ENCODE measurements at regions not wholly inside any gene's neighbourhood (a gene's known extent, or its start where the extent isn't known, plus 50 kb on each side); places are given as distances from the start of the nearest gene placed in this dataset.
"Not testable (repeated sequence)": the region's sequence is repeated elsewhere in the genome, so short reads cannot be mapped to it uniquely, and the experiment has no call there.

GRCh38 chr17:20666689-20667088 is 87.2 kb downstream of the CDRT15L2 start:
- H3K27ac ChIP-seq (ENCODE audit: low read depth in 2 of 2, low read length in 2 of 2); H3K27me3 ChIP-seq (ENCODE audit: control insufficient read depth in 2 of 2, insufficient read depth in 2 of 2, low read length in 2 of 2); H3K4me3 ChIP-seq (ENCODE audit: low read length in 2 of 2): not testable (repeated sequence)

GRCh38 chr17:20667712-20668111 is 88.2 kb downstream of the CDRT15L2 start:
- H3K4me3 ChIP-seq (ENCODE audit: low read length in 2 of 2); H3K9ac ChIP-seq (ENCODE audit: low read depth in 1 of 2, low read length in 2 of 2); H3K9me3 ChIP-seq (ENCODE audit: control insufficient read depth in 2 of 2, low read length in 2 of 2); H3K4me1 ChIP-seq (ENCODE audit: control insufficient read depth in 2 of 2, insufficient read depth in 2 of 2, low read length in 2 of 2); H3K36me3 ChIP-seq (ENCODE audit: control insufficient read depth in 2 of 2, insufficient read depth in 2 of 2, low read length in 2 of 2); H3K27me3 ChIP-seq (ENCODE audit: control insufficient read depth in 2 of 2, insufficient read depth in 2 of 2, low read length in 2 of 2); H3K27ac ChIP-seq (ENCODE audit: low read depth in 2 of 2, low read length in 2 of 2): not testable (repeated sequence)

More at GRCh38 chr17:20666689-20667088, 87.2 kb downstream of the CDRT15L2 start:
- H3K9me3 ChIP-seq (ENCODE audit: control insufficient read depth in 2 of 2, low read length in 2 of 2); H3K4me1 ChIP-seq (ENCODE audit: control insufficient read depth in 2 of 2, insufficient read depth in 2 of 2, low read length in 2 of 2); H3K36me3 ChIP-seq (ENCODE audit: control insufficient read depth in 2 of 2, insufficient read depth in 2 of 2, low read length in 2 of 2); H3K9ac ChIP-seq (ENCODE audit: low read depth in 1 of 2, low read length in 2 of 2): not testable (repeated sequence)

GRCh38 chr17:20668316-20668715 is 88.8 kb downstream of the CDRT15L2 start:
- not testable (repeated sequence) for H3K9me3 ChIP-seq (ENCODE audit: control insufficient read depth in 2 of 2, low read length in 2 of 2); H3K27me3 ChIP-seq (ENCODE audit: control insufficient read depth in 2 of 2, insufficient read depth in 2 of 2, low read length in 2 of 2); H3K27ac ChIP-seq (ENCODE audit: low read depth in 2 of 2, low read length in 2 of 2); H3K4me1 ChIP-seq (ENCODE audit: control insufficient read depth in 2 of 2, insufficient read depth in 2 of 2, low read length in 2 of 2); H3K4me3 ChIP-seq (ENCODE audit: low read length in 2 of 2); H3K9ac ChIP-seq (ENCODE audit: low read depth in 1 of 2, low read length in 2 of 2); H3K36me3 ChIP-seq (ENCODE audit: control insufficient read depth in 2 of 2, insufficient read depth in 2 of 2, low read length in 2 of 2)

- H3K4me3 ChIP-seq (ENCODE audit: low read length in 2 of 2) = not testable (repeated sequence)
Measured at GRCh38 chr17:20668868-20669267, 89.3 kb downstream of the CDRT15L2 start.

GRCh38 chr17:20670506-20670905 is 91.0 kb downstream of the CDRT15L2 start:
- not testable (repeated sequence) for H3K27me3 ChIP-seq (ENCODE audit: control insufficient read depth in 2 of 2, insufficient read depth in 2 of 2, low read length in 2 of 2); H3K4me3 ChIP-seq (ENCODE audit: low read length in 2 of 2); H3K4me1 ChIP-seq (ENCODE audit: control insufficient read depth in 2 of 2, insufficient read depth in 2 of 2, low read length in 2 of 2); H3K9ac ChIP-seq (ENCODE audit: low read depth in 1 of 2, low read length in 2 of 2); H3K27ac ChIP-seq (ENCODE audit: low read depth in 2 of 2, low read length in 2 of 2); H3K9me3 ChIP-seq (ENCODE audit: control insufficient read depth in 2 of 2, low read length in 2 of 2); H3K36me3 ChIP-seq (ENCODE audit: control insufficient read depth in 2 of 2, insufficient read depth in 2 of 2, low read length in 2 of 2)

More at GRCh38 chr17:20668868-20669267, 89.3 kb downstream of the CDRT15L2 start:
- not testable (repeated sequence) for H3K36me3 ChIP-seq (ENCODE audit: control insufficient read depth in 2 of 2, insufficient read depth in 2 of 2, low read length in 2 of 2); H3K9me3 ChIP-seq (ENCODE audit: control insufficient read depth in 2 of 2, low read length in 2 of 2); H3K4me1 ChIP-seq (ENCODE audit: control insufficient read depth in 2 of 2, insufficient read depth in 2 of 2, low read length in 2 of 2); H3K27me3 ChIP-seq (ENCODE audit: control insufficient read depth in 2 of 2, insufficient read depth in 2 of 2, low read length in 2 of 2); H3K27ac ChIP-seq (ENCODE audit: low read depth in 2 of 2, low read length in 2 of 2); H3K9ac ChIP-seq (ENCODE audit: low read depth in 1 of 2, low read length in 2 of 2)

GRCh38 chr17:20674374-20674773 is 94.8 kb downstream of the CDRT15L2 start:
- not testable (repeated sequence) for H3K4me1 ChIP-seq (ENCODE audit: control insufficient read depth in 2 of 2, insufficient read depth in 2 of 2, low read length in 2 of 2); H3K9ac ChIP-seq (ENCODE audit: low read depth in 1 of 2, low read length in 2 of 2); H3K36me3 ChIP-seq (ENCODE audit: control insufficient read depth in 2 of 2, insufficient read depth in 2 of 2, low read length in 2 of 2); H3K27me3 ChIP-seq (ENCODE audit: control insufficient read depth in 2 of 2, insufficient read depth in 2 of 2, low read length in 2 of 2); H3K9me3 ChIP-seq (ENCODE audit: control insufficient read depth in 2 of 2, low read length in 2 of 2); H3K4me3 ChIP-seq (ENCODE audit: low read length in 2 of 2); H3K27ac ChIP-seq (ENCODE audit: low read depth in 2 of 2, low read length in 2 of 2)

GRCh38 chr17:20675707-20676106 is 96.2 kb downstream of the CDRT15L2 start:
- not testable (repeated sequence) for H3K4me3 ChIP-seq (ENCODE audit: low read length in 2 of 2); H3K9me3 ChIP-seq (ENCODE audit: control insufficient read depth in 2 of 2, low read length in 2 of 2); H3K4me1 ChIP-seq (ENCODE audit: control insufficient read depth in 2 of 2, insufficient read depth in 2 of 2, low read length in 2 of 2); H3K9ac ChIP-seq (ENCODE audit: low read depth in 1 of 2, low read length in 2 of 2); H3K36me3 ChIP-seq (ENCODE audit: control insufficient read depth in 2 of 2, insufficient read depth in 2 of 2, low read length in 2 of 2); H3K27ac ChIP-seq (ENCODE audit: low read depth in 2 of 2, low read length in 2 of 2); H3K27me3 ChIP-seq (ENCODE audit: control insufficient read depth in 2 of 2, insufficient read depth in 2 of 2, low read length in 2 of 2)

GRCh38 chr17:20676656-20677055 is 97.1 kb downstream of the CDRT15L2 start:
- not testable (repeated sequence) for H3K9ac ChIP-seq (ENCODE audit: low read depth in 1 of 2, low read length in 2 of 2); H3K4me1 ChIP-seq (ENCODE audit: control insufficient read depth in 2 of 2, insufficient read depth in 2 of 2, low read length in 2 of 2); H3K4me3 ChIP-seq (ENCODE audit: low read length in 2 of 2); H3K27ac ChIP-seq (ENCODE audit: low read depth in 2 of 2, low read length in 2 of 2); H3K27me3 ChIP-seq (ENCODE audit: control insufficient read depth in 2 of 2, insufficient read depth in 2 of 2, low read length in 2 of 2); H3K9me3 ChIP-seq (ENCODE audit: control insufficient read depth in 2 of 2, low read length in 2 of 2); H3K36me3 ChIP-seq (ENCODE audit: control insufficient read depth in 2 of 2, insufficient read depth in 2 of 2, low read length in 2 of 2)

- not testable (repeated sequence) for H3K4me3 ChIP-seq (ENCODE audit: low read length in 2 of 2); H3K36me3 ChIP-seq (ENCODE audit: control insufficient read depth in 2 of 2, insufficient read depth in 2 of 2, low read length in 2 of 2); H3K9ac ChIP-seq (ENCODE audit: low read depth in 1 of 2, low read length in 2 of 2); H3K9me3 ChIP-seq (ENCODE audit: control insufficient read depth in 2 of 2, low read length in 2 of 2); H3K27ac ChIP-seq (ENCODE audit: low read depth in 2 of 2, low read length in 2 of 2); H3K4me1 ChIP-seq (ENCODE audit: control insufficient read depth in 2 of 2, insufficient read depth in 2 of 2, low read length in 2 of 2); H3K27me3 ChIP-seq (ENCODE audit: control insufficient read depth in 2 of 2, insufficient read depth in 2 of 2, low read length in 2 of 2)
Measured at GRCh38 chr17:20677469-20677868, 97.9 kb downstream of the CDRT15L2 start.

GRCh38 chr17:20678424-20678823 is 98.9 kb downstream of the CDRT15L2 start:
- H3K9ac ChIP-seq (ENCODE audit: low read depth in 1 of 2, low read length in 2 of 2); H3K4me1 ChIP-seq (ENCODE audit: control insufficient read depth in 2 of 2, insufficient read depth in 2 of 2, low read length in 2 of 2); H3K27ac ChIP-seq (ENCODE audit: low read depth in 2 of 2, low read length in 2 of 2); H3K36me3 ChIP-seq (ENCODE audit: control insufficient read depth in 2 of 2, insufficient read depth in 2 of 2, low read length in 2 of 2); H3K4me3 ChIP-seq (ENCODE audit: low read length in 2 of 2); H3K9me3 ChIP-seq (ENCODE audit: control insufficient read depth in 2 of 2, low read length in 2 of 2); H3K27me3 ChIP-seq (ENCODE audit: control insufficient read depth in 2 of 2, insufficient read depth in 2 of 2, low read length in 2 of 2): not testable (repeated sequence)
